DMS114 treated with DMSO at 0.1 percent for 48 hours (cell line): ENCODE measurements at regions not wholly inside any gene's neighbourhood (a gene's known extent, or its start where the extent isn't known, plus 50 kb on each side); places are given as distances from the start of the nearest gene placed in this dataset.
"Not testable (repeated sequence)": the region's sequence is repeated elsewhere in the genome, so short reads cannot be mapped to it uniquely, and the experiment has no call there.

Experiments
- DNase-seq: peaks from one replicate; lab custom pipeline; 2025; ENCODE audit not compliant: unreplicated experiment; lab: John Stamatoyannopoulos, UW

DNA sequence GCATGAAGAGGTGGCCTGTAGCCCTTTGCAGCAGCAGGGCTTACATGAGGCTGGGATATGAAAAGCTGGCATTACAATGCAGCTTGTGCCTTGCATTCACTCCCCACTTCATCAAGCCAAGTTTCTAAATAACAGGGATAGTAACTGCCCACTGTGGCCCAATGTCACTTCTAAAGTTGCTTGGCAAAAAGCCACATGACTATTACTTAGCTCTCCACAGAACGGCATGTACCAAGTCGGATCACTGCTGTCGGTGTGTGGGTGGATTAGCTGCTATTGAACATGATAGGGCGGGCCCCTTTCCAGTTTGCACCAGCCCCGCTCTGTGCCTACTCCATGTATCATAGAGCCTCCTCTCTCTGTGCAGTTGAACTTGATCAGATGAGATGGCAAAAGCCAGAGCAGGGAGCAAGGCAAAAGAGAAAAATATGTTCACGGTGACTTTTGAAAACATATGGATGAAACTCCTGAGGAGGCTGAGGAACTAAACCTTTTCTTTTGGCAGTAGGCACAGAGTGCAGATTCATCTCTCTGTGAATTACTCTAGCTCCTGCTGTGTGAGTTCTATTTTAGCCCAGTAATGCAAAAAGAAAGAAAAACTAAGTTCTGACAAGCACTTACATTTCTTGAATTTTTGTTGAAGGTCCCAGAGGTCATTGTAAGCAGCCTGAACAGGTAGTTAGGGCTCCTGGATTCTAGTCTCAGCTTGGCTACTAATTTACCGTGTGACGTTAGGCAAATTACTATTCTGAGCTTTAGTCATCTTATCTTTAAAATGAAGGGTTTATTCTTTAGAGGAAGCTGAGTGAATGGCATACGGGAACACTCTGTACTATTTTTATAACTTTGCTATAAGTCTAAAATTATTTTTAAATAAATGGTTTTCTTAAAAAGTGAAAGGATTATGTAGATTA lies 125.6 kb upstream of the NBPF9 start:
- not testable (repeated sequence) for DNase-seq

DNA sequence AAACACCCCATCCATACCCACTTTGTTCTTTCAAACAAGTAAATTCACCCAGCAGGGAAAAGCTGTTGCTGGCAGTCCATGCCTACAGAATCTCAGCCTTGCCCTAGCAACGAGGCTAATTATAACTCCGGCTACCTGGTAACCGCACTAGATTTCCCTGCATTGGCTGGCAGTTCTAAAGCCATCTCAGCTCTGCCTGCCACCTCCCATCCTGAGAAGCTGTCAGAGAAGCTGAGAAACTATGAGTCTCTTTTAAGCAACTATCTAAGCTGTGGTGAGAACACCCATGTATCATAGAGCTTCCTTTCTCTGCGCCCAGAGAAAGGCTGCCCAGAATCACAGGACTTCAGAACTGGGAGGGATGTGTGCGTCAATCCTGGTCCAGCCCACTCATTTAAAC lies 126.5 kb upstream of the NBPF9 start:
- not testable (repeated sequence) for DNase-seq

DNA sequence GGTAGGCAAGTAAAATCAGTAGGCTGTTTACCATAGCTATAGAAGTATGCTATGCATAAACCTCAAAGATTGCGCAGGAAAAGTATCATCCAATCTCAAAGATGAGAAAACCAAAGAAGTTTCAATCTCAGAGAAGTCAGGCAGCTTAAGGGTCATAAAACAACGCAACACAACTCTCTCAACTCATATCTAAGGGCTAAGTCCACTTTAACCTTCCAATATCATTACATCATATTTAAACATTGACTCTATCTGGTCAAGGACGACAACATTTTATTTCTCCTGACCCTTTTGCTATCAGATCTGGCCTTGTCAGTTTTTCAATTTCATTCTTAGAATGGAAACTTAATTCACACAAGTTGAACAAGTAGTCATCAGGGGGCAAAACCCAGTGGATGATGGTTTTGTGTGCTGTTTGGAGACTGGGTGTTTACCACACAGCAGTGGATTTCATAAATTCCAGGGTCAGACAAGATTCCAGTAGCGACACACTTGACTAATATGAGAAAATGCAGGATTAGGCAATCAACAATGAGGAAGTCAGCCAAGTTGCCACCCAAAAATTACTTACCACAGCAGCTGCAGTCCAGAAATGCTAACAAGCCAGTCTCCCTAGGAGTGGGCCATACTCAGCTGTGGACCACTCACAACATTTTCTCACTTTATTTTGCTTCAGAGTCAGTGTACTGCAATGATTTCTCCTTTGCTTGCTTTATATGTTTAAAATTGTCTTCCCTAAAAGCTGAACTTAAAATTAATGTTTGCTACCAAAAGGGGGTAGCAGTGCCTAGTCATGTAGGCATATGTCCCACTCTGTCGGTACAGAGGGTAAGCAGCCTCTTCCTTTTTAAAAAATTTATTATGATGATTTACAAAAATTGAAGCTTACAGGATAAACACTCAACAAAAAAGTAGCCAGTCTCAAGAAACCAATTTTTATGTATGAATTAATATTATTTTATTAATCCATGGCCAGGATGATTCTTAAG lies 131.9 kb upstream of the NBPF9 start:
- not testable (repeated sequence) for DNase-seq

- not testable (repeated sequence) for DNase-seq
Observed at GRCh38 chr1:149237515-149237914, 134.2 kb upstream of the NBPF9 start.

DNA sequence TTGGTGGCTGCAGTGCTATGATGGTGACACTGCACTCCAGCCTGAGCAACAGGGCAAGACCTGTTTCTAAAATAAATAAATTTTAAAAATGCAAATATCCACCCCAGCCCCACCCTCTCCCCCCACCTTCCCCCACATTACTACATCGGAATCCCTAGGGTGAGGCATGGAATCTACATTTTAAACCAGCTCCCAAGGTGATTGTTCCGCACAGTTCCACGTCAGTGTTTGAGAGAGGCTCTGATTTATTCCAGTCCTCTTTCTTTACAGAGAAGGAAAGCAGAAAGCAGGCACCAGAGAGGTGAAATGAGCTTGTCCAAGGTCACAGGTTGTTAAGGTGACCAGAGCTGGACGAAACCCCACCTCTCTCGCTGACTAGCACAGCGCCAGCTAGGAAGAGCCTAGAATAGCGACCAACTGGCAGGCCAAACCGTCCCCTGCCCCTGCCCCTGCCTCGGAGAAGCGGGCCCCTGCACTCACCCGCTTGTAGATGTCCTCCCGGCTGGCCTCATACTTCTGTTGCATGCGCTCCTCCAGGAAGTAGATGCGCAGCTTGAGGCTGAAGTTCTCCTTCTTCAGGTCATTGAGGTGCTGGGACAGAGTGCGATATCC lies 136.7 kb upstream of the NBPF9 start:
- DNase-seq, result not testable (repeated sequence)

DNA sequence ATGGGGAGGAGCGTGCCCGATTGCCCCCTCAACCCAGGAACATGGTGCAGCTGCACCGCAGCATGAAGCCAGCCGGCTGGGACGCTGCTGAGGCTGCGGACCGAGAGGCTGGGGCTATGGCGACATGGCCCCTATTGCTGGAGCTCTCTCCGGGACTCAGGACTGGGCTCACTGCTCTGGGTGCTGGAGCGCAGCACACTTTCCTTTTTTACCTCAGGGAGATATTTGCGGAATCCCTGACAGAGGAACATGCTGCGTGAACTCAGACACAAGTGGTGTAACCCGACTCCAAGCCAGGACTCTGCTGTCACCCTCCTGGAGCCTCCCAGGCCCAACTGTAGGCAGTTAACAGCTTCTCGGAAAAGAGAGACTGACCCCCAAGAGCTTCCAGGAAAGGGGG lies 137.2 kb upstream of the NBPF9 start:
- DNase-seq, result not testable (repeated sequence)

DNA sequence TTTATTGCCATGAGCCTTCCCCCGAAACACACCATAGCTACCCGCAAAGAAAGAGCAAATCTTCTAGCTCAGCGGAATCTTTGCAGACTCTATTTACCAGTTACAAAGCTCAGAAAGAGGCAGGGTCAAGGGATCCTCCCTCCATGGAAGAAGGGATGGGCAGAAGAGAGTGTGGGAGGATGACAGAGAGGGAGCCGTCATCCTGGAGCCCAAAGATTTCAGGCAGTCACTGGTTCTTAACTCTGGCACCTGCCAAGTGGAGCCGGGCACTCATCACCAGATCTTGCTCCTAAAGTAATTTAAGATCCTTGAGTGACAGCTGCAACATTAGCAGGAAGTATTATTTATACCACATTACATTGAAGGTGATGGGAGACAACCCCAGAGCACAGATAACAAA lies 137.9 kb upstream of the NBPF9 start:
- DNase-seq, result not testable (repeated sequence)

DNA sequence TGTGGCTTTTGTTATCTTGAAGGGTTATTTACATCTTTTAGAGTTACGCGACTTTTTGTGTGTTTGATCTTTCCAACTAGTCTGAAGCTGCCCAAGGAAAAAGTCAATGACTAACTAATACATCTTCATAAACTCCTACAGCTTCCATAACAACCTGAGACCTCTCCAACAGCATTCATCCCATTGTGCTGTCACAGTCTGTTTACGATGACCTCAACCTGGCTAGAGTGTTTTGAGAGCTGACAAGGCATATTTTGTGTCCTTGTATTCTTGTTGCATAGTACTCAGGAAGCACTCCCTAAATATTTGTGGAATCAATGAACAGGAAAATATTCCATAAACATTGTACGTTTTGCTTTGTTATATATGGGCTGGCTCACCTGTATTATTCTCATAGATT lies 140.2 kb upstream of the NBPF9 start:
- DNase-seq, result not testable (repeated sequence)

- not testable (repeated sequence) for DNase-seq
Observed at GRCh38 chr1:149244621-149245020, 141.3 kb upstream of the NBPF9 start.

- DNase-seq, result not testable (repeated sequence)
Observed at GRCh38 chr1:149246212-149246611, 142.9 kb upstream of the NBPF9 start.

DNA sequence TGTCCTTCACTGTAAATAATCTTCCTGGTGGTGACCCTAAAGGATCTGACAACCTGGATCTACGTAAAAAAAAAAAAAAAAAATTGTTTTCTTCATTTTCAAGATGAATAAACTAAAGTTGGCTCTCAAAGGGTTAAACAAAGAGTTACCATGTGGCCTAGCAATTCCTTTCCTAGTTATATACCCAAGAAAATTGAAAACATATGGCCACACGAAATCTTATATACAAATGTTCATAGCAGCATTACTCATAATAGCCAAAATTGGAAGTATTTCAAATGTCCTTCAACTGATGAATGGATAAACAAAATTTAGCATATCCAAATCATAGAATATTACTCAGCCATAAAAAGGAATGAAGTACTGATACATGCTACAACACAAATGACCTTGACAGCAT lies 145.3 kb upstream of the NBPF9 start:
- DNase-seq, result not testable (repeated sequence)

- DNase-seq, result not testable (repeated sequence)
Observed at GRCh38 chr1:149249850-149250467, 146.6 kb upstream of the NBPF9 start.

- DNase-seq, result not testable (repeated sequence)
Observed at GRCh38 chr1:149254894-149255847, 151.8 kb upstream of the NBPF9 start.

DNA sequence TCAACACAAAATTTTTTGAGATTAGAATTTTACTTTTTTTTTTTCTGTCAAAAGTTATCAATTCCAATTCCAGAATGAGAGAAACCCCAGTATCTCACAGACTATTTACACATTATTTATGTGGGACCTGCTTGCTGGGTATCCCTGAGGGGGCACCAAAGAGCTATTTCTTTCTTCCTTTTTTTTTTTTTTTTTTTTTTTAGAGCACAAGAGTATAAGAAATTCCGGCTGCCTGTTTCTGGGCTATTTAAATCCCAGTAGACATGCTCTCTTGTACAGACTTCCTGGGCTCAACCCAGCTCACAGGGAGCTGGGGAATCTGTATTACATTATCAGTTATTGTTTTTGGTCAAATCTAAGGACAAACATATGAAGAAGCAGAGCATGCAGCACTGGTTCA lies 156.9 kb upstream of the NBPF9 start:
- DNase-seq, result not testable (repeated sequence)

GRCh38 chr1:149260736-149261340 lies 157.5 kb upstream of the NBPF9 start:
- DNase-seq, result not testable (repeated sequence)

GRCh38 chr1:149267287-149267686 lies 163.9 kb upstream of the NBPF9 start:
- DNase-seq, result not testable (repeated sequence)

DNA sequence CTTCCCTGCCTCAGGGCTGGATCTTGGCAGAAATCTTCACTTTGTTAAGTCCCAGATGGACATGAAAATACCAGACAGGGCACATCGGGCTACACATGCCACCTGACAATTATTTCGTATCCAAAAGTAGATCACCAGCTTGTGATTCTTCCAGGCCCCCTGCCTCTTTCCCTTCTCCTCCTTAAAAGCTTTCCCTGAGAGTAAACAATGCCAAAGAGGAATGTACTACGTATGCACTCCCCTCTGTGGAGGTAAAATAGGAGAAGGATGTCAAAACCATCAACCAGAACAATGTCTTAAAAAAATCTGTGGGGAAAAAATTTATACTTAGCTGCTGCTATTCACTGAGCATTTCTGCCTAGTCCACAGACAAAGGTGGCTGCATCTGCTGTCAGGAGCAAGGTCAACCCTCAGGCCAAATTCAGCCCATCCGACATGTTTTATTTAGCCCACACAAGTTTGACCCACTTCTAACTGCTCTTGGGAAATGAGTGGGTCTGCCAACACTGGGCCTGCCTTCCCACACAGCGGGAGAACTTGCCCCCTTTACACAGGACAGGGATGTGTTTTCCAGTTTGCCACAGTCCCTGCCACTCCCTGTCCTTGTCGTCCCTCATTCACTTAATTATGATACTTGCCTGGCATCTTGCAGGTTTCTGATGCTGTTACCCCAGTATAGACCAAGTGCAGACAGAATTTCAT lies 165.8 kb upstream of the NBPF9 start:
- not testable (repeated sequence) for DNase-seq

DNA sequence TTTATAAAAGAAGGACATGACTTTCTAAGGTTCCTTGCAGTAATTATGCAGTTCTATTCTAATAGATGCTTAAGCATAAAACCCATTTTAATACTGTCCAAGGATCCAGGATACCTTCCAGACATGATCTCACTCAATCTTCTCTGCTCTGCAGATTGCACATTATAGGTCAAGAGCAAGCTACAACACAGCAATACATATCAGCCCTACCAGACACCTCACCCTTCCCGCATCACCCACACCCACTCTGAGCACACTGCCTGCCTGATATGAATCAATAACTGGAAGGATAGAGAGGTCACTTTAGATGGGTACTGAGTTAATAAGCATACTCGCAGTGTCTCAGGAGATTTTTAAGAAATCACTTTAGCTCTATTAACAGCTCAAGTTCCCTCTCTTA lies 166.5 kb upstream of the NBPF9 start:
- DNase-seq, result not testable (repeated sequence)
